ENCODE measurements at regions not wholly inside any gene's neighbourhood (a gene's known extent, or its start where the extent isn't known, plus 50 kb on each side); places are given as distances from the start of the nearest gene placed in this dataset.

GRCh38 chr3:5634411-5634810 is 446.9 kb downstream of the EDEM1 start:
- TF ChIP-seq POLR2AphosphoS5 (IDR thresholded peaks at IDR 0.05) (no peak), POLR2A (IDR thresholded peaks at IDR 0.05) (no peak)
- TF ChIP-seq, protein P1, sequence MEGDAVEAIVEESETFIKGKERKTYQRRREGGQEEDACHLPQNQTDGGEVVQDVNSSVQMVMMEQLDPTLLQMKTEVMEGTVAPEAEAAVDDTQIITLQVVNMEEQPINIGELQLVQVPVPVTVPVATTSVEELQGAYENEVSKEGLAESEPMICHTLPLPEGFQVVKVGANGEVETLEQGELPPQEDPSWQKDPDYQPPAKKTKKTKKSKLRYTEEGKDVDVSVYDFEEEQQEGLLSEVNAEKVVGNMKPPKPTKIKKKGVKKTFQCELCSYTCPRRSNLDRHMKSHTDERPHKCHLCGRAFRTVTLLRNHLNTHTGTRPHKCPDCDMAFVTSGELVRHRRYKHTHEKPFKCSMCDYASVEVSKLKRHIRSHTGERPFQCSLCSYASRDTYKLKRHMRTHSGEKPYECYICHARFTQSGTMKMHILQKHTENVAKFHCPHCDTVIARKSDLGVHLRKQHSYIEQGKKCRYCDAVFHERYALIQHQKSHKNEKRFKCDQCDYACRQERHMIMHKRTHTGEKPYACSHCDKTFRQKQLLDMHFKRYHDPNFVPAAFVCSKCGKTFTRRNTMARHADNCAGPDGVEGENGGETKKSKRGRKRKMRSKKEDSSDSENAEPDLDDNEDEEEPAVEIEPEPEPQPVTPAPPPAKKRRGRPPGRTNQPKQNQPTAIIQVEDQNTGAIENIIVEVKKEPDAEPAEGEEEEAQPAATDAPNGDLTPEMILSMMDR (IDR thresholded peaks at IDR 0.05): no peak
